OCI-M1 (cell line): ENCODE measurements at regions not wholly inside any gene's neighbourhood (a gene's known extent, or its start where the extent isn't known, plus 50 kb on each side); places are given as distances from the start of the nearest gene placed in this dataset.
"Not testable (repeated sequence)": the region's sequence is repeated elsewhere in the genome, so short reads cannot be mapped to it uniquely, and the experiment has no call there.

ENCODE experiments used
- DNase-seq: peaks from one replicate; lab custom pipeline; 2025; lab: John Stamatoyannopoulos, UW

- no peak for DNase-seq
Observed at GRCh38 chr14:30160608-30161007, 233.0 kb upstream of the PRKD1 start.

GRCh38 chr14:30162066-30162465, 234.4 kb upstream of the PRKD1 start:
- DNase-seq = no peak

DNA sequence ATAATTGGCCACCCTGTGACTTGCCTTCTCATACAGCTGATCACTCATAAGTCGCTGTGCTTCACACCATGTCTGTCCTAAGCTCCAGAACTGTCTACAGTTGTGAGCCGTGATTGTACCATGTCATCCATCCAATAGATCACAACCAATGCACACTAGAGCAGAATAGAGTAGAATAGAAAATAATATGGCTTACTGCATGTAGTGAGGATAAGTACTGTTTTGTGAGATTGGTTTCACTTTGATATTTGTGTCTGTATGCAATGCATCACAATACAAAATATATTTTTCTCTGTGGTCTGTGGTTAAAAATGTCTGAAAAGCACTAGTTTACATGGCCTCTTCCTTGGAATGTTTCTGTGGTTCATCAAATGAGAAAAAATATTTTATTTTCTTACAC, 237.6 kb upstream of the PRKD1 start:
- DNase-seq = no peak

- no peak for DNase-seq
Observed at GRCh38 chr14:30177781-30178180, 250.1 kb upstream of the PRKD1 start.

GRCh38 chr14:30179381-30180130, 251.9 kb upstream of the PRKD1 start:
- no peak for DNase-seq

- no peak for DNase-seq
Observed at GRCh38 chr14:30180219-30180618, 252.6 kb upstream of the PRKD1 start.

DNA sequence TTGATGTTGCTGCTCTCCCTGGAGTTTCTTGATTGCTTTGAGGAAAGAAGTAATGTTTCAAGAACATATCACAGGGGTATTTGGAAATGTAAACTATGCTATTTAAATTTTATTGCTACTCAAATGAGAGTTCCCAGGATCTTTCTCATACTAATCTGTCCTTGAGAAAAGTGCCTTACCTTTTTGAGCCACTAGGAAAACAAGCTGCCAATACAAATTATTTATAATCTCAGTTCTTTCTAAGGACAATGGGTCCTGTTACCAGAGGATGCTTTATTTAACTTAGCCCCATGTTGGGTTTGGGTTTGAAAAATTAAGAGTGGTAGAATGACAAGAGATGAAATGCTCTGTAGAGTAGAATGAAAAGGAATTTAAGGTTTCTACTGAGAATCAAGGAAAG, 258.2 kb upstream of the PRKD1 start:
- DNase-seq = no peak

GRCh38 chr14:30191639-30192279, 264.1 kb upstream of the PRKD1 start:
- DNase-seq = no peak

DNA sequence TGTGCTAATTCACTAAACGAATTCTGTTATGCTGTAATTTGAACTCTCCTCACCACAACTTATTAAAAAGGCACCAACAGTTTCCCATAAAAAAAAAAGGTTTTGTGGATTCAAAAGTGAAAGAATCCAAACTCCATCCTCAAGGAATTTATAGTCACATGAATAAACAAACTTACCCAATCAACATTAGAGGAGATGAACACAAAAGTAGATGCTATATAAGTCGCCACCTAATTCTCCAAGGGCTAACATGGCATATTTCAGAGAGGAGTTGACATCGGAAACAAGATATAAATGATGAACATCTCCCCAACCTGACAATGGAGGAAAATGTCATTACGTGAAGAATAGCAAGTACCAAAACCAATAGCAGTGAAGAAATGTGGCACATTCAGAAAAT, 265.5 kb upstream of the PRKD1 start:
- no peak for DNase-seq

DNA sequence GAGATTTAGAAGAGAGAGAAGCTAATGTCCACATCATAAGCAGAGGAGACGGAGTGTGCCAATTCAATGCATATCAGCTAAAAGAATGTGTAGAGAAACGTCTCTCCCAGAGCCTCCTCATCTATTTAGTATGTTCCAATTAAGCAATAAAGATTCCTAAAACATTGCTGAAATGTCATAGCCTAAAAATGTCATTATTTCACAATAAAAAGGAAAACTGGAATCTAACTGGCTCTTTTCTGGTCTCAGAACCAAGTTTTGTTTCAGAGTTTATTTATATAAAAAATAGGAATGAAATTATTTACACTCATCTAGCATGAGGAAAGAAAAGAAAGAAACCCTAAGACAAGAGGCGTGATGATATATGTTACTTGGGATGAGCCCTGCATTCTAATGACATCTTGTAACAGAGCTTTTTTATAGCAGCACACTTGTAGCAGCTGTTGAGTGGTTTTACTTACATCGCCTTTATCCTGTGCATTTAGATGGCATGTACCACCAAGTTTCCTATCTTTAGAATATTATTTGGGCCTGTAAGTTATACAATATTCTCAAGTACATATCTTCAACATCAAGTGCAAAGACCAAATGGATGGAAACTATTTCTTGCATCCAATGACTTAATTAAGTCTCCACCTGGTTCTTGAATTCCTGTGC, 266.3 kb upstream of the PRKD1 start:
- no peak for DNase-seq

DNA sequence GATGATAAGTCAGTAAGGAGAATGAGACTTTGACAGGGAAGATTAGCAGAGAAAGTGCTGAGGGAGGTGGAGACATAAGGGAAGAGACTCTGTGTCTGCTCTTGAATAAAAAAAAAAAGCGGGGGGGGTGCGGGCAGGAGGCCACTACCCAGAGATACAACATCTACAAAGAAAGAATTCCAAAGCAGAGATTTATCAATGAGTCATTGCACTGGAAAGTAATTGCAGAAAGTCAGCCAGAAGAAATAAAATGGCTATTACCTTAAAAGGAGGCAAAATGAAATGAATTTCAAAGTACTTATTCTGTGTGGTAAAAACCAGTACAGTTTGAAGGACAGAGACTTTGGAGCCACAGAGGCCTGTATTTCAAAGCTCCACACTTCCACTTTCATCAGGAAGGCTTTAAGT, 267.1 kb upstream of the PRKD1 start:
- no peak for DNase-seq

GRCh38 chr14:30195941-30196340, 268.3 kb upstream of the PRKD1 start:
- no peak for DNase-seq

DNA sequence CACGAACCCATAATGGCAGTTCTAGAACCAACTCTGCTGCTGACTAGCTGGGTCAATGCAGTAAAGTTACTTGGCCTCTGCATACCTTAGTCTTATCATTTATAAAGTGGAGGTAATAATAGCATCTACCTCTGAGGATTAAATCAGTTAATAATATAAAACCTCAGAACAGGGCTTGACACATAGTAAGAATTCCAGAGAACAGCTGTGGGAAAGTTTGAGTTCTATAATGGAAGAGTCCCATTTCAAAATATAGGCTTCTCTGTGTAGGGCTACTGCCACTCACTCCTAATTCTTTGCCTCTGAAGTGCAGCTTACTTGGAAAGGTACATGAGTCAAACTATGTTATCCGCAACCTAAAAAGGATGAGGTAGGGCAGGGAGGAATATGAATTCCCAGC, 269.2 kb upstream of the PRKD1 start:
- DNase-seq = no peak

- DNase-seq = not testable (repeated sequence)
Observed at GRCh38 chr14:30198720-30199119, 271.1 kb upstream of the PRKD1 start.

- no peak for DNase-seq
Observed at GRCh38 chr14:30204431-30204980, 276.9 kb upstream of the PRKD1 start.

- DNase-seq = no peak
Observed at GRCh38 chr14:30209136-30209535, 281.5 kb upstream of the PRKD1 start.

GRCh38 chr14:30210630-30211029, 283.0 kb upstream of the PRKD1 start:
- no peak for DNase-seq

GRCh38 chr14:30211326-30211725, 283.7 kb upstream of the PRKD1 start:
- DNase-seq = no peak

DNA sequence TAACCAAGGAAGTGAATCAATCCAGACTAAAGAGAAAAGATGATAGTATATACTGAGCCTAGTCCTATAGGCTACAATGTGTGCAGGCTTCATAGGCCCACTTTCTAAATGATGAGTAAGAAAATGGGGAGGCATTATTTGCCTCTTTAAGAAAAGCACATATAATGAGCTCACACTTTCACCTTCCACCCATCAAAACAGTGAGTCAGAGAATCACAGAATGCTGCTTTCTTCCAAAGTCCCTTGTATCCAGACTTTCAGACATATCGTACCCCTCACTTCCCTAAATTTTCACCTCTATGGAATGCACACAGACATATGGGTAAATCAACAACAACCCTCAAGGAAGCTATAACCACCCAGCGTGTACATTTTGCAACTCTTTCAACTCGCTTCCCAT, 286.4 kb upstream of the PRKD1 start:
- no peak for DNase-seq

DNA sequence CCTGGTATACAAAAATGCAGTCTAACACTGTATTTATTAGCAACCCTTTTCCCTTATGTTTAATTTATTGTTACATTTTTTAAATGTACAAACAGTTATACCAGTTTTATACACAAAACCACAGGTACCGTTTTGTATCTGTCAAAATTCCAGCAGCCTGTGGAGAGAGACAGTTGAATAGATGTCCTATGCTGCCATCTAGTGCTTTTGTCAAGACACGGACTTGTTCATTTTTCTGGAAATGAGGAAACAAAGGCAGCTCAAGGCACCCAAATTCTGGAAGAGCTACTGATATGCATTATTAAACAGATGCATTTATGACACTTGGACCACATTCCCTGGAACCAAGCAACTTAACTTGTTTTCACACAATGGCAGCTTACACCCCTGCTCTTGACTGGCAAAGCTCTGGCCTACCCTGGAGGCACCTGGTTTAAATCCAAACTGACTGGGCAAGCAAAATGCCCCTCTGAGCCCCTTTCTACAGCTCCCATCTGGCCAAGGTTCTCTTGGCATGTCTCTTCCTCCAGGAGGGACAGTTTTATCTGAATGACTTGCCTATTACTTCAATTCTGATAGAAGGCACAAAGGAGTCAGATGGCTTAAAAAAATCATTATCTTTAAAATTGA, 286.9 kb upstream of the PRKD1 start:
- DNase-seq = peak; percentile 66

- no peak for DNase-seq
Observed at GRCh38 chr14:30218907-30219306, 291.3 kb upstream of the PRKD1 start.

- DNase-seq = no peak
Observed at GRCh38 chr14:30221546-30221945, 293.9 kb upstream of the PRKD1 start.

GRCh38 chr14:30223385-30223785, 295.7 kb upstream of the PRKD1 start:
- DNase-seq = no peak
